Panc1 (cell line): ENCODE measurements at regions not wholly inside any gene's neighbourhood (a gene's known extent, or its start where the extent isn't known, plus 50 kb on each side); places are given as distances from the start of the nearest gene placed in this dataset.

Experiments
- ATAC-seq: fragments of 200-7000 bp; cut with Tn5 transposase; 2 replicates; pipeline ENCODE4 v1.9.1; 2020; ENCODE audit warnings: mild to moderate bottlenecking, moderate library complexity
- BruUV-seq: library from RNA; stranded (reverse); fragments of 400-500 nt; replicated peaks from 2 replicates; lab custom pipeline; 2021; lab: Mats Ljungman, UMichigan
- CTCF ChIA-PET: fragments of 300-600 bp; sonication (Branson Sonifier 250); formaldehyde crosslinking; loops from one replicate; lab custom pipeline; 2022; ENCODE audit warnings: antibody characterized with exemption; lab: Charles Lee
- POLR2A ChIA-PET: fragments of 300-600 bp; sonication (Branson Sonifier 250); formaldehyde crosslinking; loops from one replicate; lab custom pipeline; 2022; ENCODE audit warnings: antibody characterized with exemption; lab: Charles Lee
- DNase-seq: peaks from one replicate; pipeline ENCODE4 v3.0.0-alpha.2; 2010; ENCODE audit warnings: low read depth, low spot score
- H3K27ac ChIP-seq: 2 replicates; pipeline ENCODE4 v1.5.1; 2011; ENCODE audit warnings: mild to moderate bottlenecking, low read length, inconsistent platforms
- H3K27me3 ChIP-seq: fragments of 200-500 bp; sonication (Bioruptor generic); 2 replicates; pipeline ENCODE4 v1.6.0; 2014; ENCODE audit warnings: low read length, inconsistent platforms; ENCODE audit not compliant: control insufficient read depth, insufficient read depth
- H3K36me3 ChIP-seq: fragments of 200-500 bp; sonication (Bioruptor generic); 2 replicates; pipeline ENCODE4 v1.5.1; 2014; ENCODE audit warnings: inconsistent platforms, mild to moderate bottlenecking, low read length, moderate library complexity; ENCODE audit not compliant: control insufficient read depth, insufficient read depth
- H3K4me1 ChIP-seq: 2 replicates; pipeline ENCODE4 v1.5.1; 2011; ENCODE audit warnings: inconsistent platforms, mild to moderate bottlenecking, low read length, moderate library complexity; ENCODE audit not compliant: control insufficient read depth, insufficient read depth
- H3K4me3 ChIP-seq, 2 experiments: 2 replicates each; pipeline ENCODE4 v1.5.1; 2011 to 2012; ENCODE audit warnings: low read depth in 2 of 2, low read length in 2 of 2, mild to moderate bottlenecking in 2 of 2, inconsistent platforms in 1 of 2, moderate library complexity in 1 of 2
- H3K9me3 ChIP-seq: fragments of 200-500 bp; sonication (Bioruptor generic); 2 replicates; pipeline ENCODE4 v1.5.1; 2014; ENCODE audit warnings: low read depth, mild to moderate bottlenecking, inconsistent platforms, low read length, moderate library complexity; ENCODE audit not compliant: control insufficient read depth, insufficient read depth
- CTCF ChIP-seq: fragments of 450-650 bp; IDR thresholded peaks from 2 replicates; pipeline ENCODE4 v1.5.1; 2017; ENCODE audit warnings: mild to moderate bottlenecking
- POLR2AphosphoS5 ChIP-seq: IDR thresholded peaks from 2 replicates; pipeline ENCODE4 v1.6.1; 2012; ENCODE audit warnings: mild to moderate bottlenecking, low read depth, low read length, moderate library complexity
- REST ChIP-seq, 2 experiments: IDR thresholded peaks; 2 replicates each; pipeline ENCODE4 v1.6.1; 2011 to 2012; ENCODE audit warnings: low read depth in 2 of 2, control low read depth in 1 of 2, low read length in 1 of 2, mild to moderate bottlenecking in 1 of 2, moderate library complexity in 1 of 2; ENCODE audit not compliant: insufficient read depth in 1 of 2
- SIN3A ChIP-seq: IDR thresholded peaks from 2 replicates; pipeline ENCODE4 v1.6.1; 2012; ENCODE audit warnings: low read depth, mild to moderate bottlenecking, low read length, moderate library complexity, borderline replicate concordance; ENCODE audit not compliant: insufficient read depth
- TCF7L2 ChIP-seq: IDR thresholded peaks from 2 replicates; pipeline ENCODE4 v1.6.1; 2011; ENCODE audit warnings: mild to moderate bottlenecking, low read depth, low read length, inconsistent platforms
- in situ Hi-C: cut with HindIII; loops from 2 replicates; pipeline ENCODE4 v1.10.0; 2016; ENCODE audit warnings: low sequenced_read_pairs, low pct_unique_long_range_greater_than_20kb
- intact Hi-C: fragments of 100-400 bp; cut with micrococcal nuclease; formaldehyde crosslinking; loops from one replicate; pipeline ENCODE4 v1.10.0; 2022; ENCODE audit not compliant: unreplicated experiment

DNA sequence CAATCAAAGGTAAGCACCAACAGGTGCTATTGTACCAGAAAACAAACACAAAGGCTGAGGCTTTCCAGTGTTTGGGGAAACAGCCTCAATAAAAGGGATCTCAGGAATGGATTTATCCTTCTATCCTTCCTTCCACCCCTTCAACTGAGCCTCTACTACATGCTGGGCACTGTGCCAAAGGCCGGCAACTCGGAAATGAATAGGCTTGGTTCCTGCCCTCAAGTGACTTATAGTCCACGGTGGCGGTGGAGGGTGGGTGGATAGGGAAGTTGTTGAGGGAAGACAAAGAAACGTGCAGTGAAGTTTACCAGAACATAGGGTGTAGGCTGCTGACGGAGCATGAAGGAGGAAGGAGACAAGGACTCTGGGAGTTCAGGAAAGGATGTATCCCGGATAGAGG is 73.4 kb upstream of the TAB2 start:
- H3K4me3 ChIP-seq, result no peak overlapping the region
- in situ Hi-C loops, result no loop called here
- ChIA-PET CTCF (no interaction called here), POLR2A (no interaction called here)
- no TSS peak for BruUV-seq
- ATAC-seq (no peak), DNase-seq (no peak)
- H3K27me3 ChIP-seq, result no peaks in the 10 kb centered on the region
- no peaks in the 10 kb centered on the region for H3K36me3 ChIP-seq
- TF ChIP-seq POLR2AphosphoS5, result no peak
- H3K27ac ChIP-seq, result no peak overlapping the region
- H3K9me3 ChIP-seq, result peaks cover 3% of the 10 kb centered on the region; the same call in 1 of the 2 replicates
- H3K4me1 ChIP-seq, result no peaks in the 10 kb centered on the region
- intact Hi-C loops, result no loop called here

DNA sequence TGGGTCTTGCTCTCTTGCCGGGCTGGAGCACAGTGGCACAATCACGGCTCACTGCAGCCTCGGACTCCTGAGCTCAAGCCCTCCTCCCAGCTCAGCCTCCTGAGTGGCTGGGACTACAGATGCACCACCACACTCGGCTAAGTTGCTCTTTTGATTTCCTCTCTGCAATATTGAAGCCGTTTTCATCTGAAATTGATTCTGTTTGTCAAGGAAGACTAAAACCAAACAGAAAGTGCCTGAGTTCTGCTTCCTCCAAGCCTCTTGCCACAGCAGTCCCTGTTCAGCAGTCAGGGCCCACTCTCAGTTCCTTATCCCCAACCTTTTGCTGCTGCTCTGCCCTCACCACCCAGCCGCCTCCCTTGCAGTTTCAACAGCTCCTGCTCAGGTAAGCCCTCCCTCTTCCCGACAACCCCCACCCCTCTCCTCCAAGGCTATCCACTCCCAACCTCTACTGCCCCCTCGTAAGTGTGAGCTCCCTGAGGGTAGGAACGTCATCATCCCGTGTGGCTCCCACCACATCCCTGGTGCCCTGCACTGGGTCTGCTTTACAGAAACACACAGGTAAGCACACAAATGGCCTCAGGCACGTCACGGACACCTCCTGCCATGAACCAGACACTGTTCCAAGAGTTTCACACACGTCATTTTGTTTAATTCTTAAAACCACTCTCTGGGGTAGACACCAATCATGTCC is 70.7 kb upstream of the TAB2 start:
- ChIA-PET POLR2A (no interaction called here), CTCF (no interaction called here)
- intact Hi-C loops, result no loop called here
- Histone ChIP-seq H3K4me1 (no peaks in the 10 kb centered on the region), H3K4me3 (no peak overlapping the region), H3K27ac (no peak overlapping the region), H3K36me3 (no peaks in the 10 kb centered on the region), H3K9me3 (no peaks in the 10 kb centered on the region), H3K27me3 (no peaks in the 10 kb centered on the region)
- BruUV-seq, result no TSS peak
- ATAC-seq (no peak), DNase-seq (no peak)
- in situ Hi-C loops, result no loop called here
- TF ChIP-seq SIN3A (no peak), POLR2AphosphoS5 (no peak), TCF7L2 (no peak), CTCF (no peak), REST (IDR thresholded peaks at IDR 0.05; ENCODE audit: insufficient read depth in 1 of 2, low read depth in 2 of 2, low read length in 1 of 2) (no peak)

DNA sequence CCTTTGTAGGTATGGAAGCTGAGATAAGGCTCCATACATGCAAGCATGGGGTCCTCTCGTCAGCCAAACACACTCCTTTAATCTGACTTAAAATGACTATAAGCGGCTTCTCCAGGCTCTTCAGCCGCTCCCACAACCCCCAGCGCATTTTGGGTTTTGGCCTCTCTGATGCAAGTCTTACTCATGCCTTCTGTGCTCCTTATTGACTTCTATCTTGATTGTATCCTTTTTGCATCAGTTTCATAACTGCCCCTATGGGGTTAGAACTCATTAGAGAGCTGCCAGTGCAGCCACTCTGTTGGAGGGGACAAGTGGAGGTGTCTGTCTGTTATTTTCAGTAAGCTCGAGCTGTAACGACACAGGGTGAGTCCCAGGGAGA is 70.1 kb upstream of the TAB2 start:
- H3K27me3 ChIP-seq, result no peaks in the 10 kb centered on the region
- no peaks in the 10 kb centered on the region for H3K4me1 ChIP-seq
- BruUV-seq, result no TSS peak
- intact Hi-C loops (no loop called here), in situ Hi-C loops (no loop called here)
- DNase-seq (no peak), ATAC-seq (no peak)
- TF ChIP-seq SIN3A (no peak), REST (IDR thresholded peaks at IDR 0.05; ENCODE audit: insufficient read depth in 1 of 2, low read depth in 2 of 2, low read length in 1 of 2) (no peak), CTCF (no peak), POLR2AphosphoS5 (no peak), TCF7L2 (no peak)
- H3K9me3 ChIP-seq, result no peaks in the 10 kb centered on the region
- CTCF ChIA-PET, result no interaction called here
- no peak overlapping the region for H3K4me3 ChIP-seq
- H3K36me3 ChIP-seq, result no peaks in the 10 kb centered on the region
- H3K27ac ChIP-seq, result no peak overlapping the region
- POLR2A ChIA-PET, result no interaction called here
